ENCODE measurements at regions not wholly inside any gene's neighbourhood (a gene's known extent, or its start where the extent isn't known, plus 50 kb on each side); places are given as distances from the start of the nearest gene placed in this dataset.

GRCh38 chr1:193753038-193753756 lies 566.8 kb upstream of the B3GALT2 start:
- POLR2A ChIA-PET = no interaction called here
- H3K4me2 ChIP-seq = no peak overlapping the region
- TF ChIP-seq CEBPB (IDR thresholded peaks at IDR 0.05) (no peak), BCL3 (IDR thresholded peaks at IDR 0.05) (no peak), E2F6 (IDR thresholded peaks at IDR 0.05; ENCODE audit: borderline replicate concordance, low read depth) (no peak), CHD4 (IDR thresholded peaks at IDR 0.05; ENCODE audit: borderline replicate concordance) (no peak), NFE2L2 (conservative IDR thresholded peaks at IDR 0.05; ENCODE audit: low read length) (no peak), CHD2 (IDR thresholded peaks at IDR 0.05; ENCODE audit: low read length, partially characterized antibody) (no peak), REST (IDR thresholded peaks at IDR 0.05) (no peak), HMGXB4 (CRISPR knock-in tag; IDR thresholded peaks at IDR 0.05; ENCODE audit: borderline replicate concordance) (no peak), CBX2 (IDR thresholded peaks at IDR 0.05; ENCODE audit: borderline replicate concordance, low read depth) (no peak), TFCP2L1 (CRISPR knock-in tag; IDR thresholded peaks at IDR 0.05) (no peak), HOXB5 (CRISPR knock-in tag; IDR thresholded peaks at IDR 0.05) (no peak), MAX (IDR thresholded peaks at IDR 0.05) (no peak), RNF2 (IDR thresholded peaks at IDR 0.05; ENCODE audit: borderline replicate concordance, low read depth) (no peak), HDAC2 (IDR thresholded peaks at IDR 0.05) (no peak), HOXB13 (CRISPR knock-in tag; IDR thresholded peaks at IDR 0.05; ENCODE audit: low read depth) (no peak), POLR2A (IDR thresholded peaks at IDR 0.05; ENCODE audit: low read length) (no peak), MYC (IDR thresholded peaks at IDR 0.05; ENCODE audit: borderline replicate concordance, low read length) (no peak)
- ATAC-seq = no peak
- H3K4me3 ChIP-seq = no peak overlapping the region
- 62% methylated on average over 5 of the region's 5 CpGs for WGBS (ENCODE audit: missing lambda C conversion rate)
- no peak for FAIRE-seq
- H3K9me3 ChIP-seq = no peaks in the 10 kb centered on the region
- CTCF ChIA-PET = interaction anchor here (0.6 kb wide), 1 partner anchor 245 kb away, joined by 4 read pairs; no protein-coding TSS in a partner anchor
- no peaks in the 10 kb centered on the region for H3K4me1 ChIP-seq
- H3K27ac ChIP-seq = no peak overlapping the region
- DNase-seq (ENCODE audit: low read depth in 1 of 2, low spot score in 1 of 2) = no peak

- DNase-seq (ENCODE audit: low read depth in 1 of 2, low spot score in 1 of 2) = no peak
- no peak for ATAC-seq
- H3K4me1 ChIP-seq = no peaks in the 10 kb centered on the region
- H3K27ac ChIP-seq = no peak overlapping the region
- no peak for FAIRE-seq
- no peak overlapping the region for H3K4me2 ChIP-seq
- H3K4me3 ChIP-seq = no peak overlapping the region
- 84% methylated on average over 2 of the region's 2 CpGs for WGBS (ENCODE audit: missing lambda C conversion rate)
- POLR2A ChIA-PET = no interaction called here
- no peaks in the 10 kb centered on the region for H3K9me3 ChIP-seq
- CTCF ChIA-PET = no interaction called here
- no peak for TF ChIP-seq MAFK (IDR thresholded peaks at IDR 0.05; ENCODE audit: partially characterized antibody)
- no peak for TF ChIP-seq SMC3 (IDR thresholded peaks at IDR 0.05)
- TF ChIP-seq ZNF302 (CRISPR knock-in tag; IDR thresholded peaks at IDR 0.05) = no peak
- TF ChIP-seq CTCF (IDR thresholded peaks at IDR 0.05) = no peak
- TF ChIP-seq MAZ (IDR thresholded peaks at IDR 0.05; ENCODE audit: borderline replicate concordance, low read depth, low read length) = no peak
- no peak for TF ChIP-seq CBX8 (IDR thresholded peaks at IDR 0.05)
- TF ChIP-seq BCL3 (IDR thresholded peaks at IDR 0.05) = no peak
- no peak for TF ChIP-seq BHLHE40 (IDR thresholded peaks at IDR 0.05; ENCODE audit: low read depth, low read length)
- no peak for TF ChIP-seq ESRRA (IDR thresholded peaks at IDR 0.05; ENCODE audit: borderline replicate concordance, low read length)
- no peak for TF ChIP-seq KDM5A (IDR thresholded peaks at IDR 0.05)
- no peak for TF ChIP-seq EHMT2 (IDR thresholded peaks at IDR 0.05; ENCODE audit: low read depth)
- no peak for TF ChIP-seq GATA3 (IDR thresholded peaks at IDR 0.05; ENCODE audit: borderline replicate concordance)
- TF ChIP-seq RNF2 (IDR thresholded peaks at IDR 0.05; ENCODE audit: borderline replicate concordance, low read depth) = no peak
Observed at GRCh38 chr1:193749868-193750267, 563.5 kb upstream of the B3GALT2 start.

Data from A549 (cell line).